IPS-15b (cell line): ENCODE measurements at regions not wholly inside any gene's neighbourhood (a gene's known extent, or its start where the extent isn't known, plus 50 kb on each side); places are given as distances from the start of the nearest gene placed in this dataset.

ENCODE experiments used
- H3K27me3 ChIP-seq: one replicate; pipeline ENCODE4 v1.6.1; 2013; ENCODE audit warnings: low read length; ENCODE audit not compliant: control insufficient read depth, insufficient read depth
- H3K36me3 ChIP-seq: one replicate; pipeline ENCODE4 v1.6.1; 2013; ENCODE audit warnings: low read length; ENCODE audit not compliant: control insufficient read depth, insufficient read depth
- H3K4me1 ChIP-seq: one replicate; pipeline ENCODE4 v1.6.1; 2013; ENCODE audit warnings: mild to moderate bottlenecking, low read length; ENCODE audit not compliant: control insufficient read depth, insufficient read depth
- H3K4me3 ChIP-seq: one replicate; pipeline ENCODE4 v1.5.1; 2013; ENCODE audit warnings: low read depth, low read length
- H3K9ac ChIP-seq: one replicate; pipeline ENCODE4 v1.6.1; 2013; ENCODE audit warnings: low read depth, mild to moderate bottlenecking, low read length
- H3K9me3 ChIP-seq: one replicate; pipeline ENCODE4 v1.6.1; 2013; ENCODE audit warnings: mild to moderate bottlenecking, low read length; ENCODE audit not compliant: control insufficient read depth, insufficient read depth

GRCh38 chr16:66161269-66161668 is 205.2 kb upstream of the CDH5 start:
- Histone ChIP-seq H3K27me3 (no peaks in the 10 kb centered on the region), H3K36me3 (no peaks in the 10 kb centered on the region), H3K4me1 (no peaks in the 10 kb centered on the region), H3K4me3 (no peak overlapping the region), H3K9me3 (no peaks in the 10 kb centered on the region), H3K9ac (no peak overlapping the region)

- Histone ChIP-seq H3K4me3 (no peak overlapping the region), H3K9ac (no peak overlapping the region), H3K9me3 (no peaks in the 10 kb centered on the region), H3K36me3 (no peaks in the 10 kb centered on the region), H3K27me3 (no peaks in the 10 kb centered on the region), H3K4me1 (no peaks in the 10 kb centered on the region)
These were observed 206.5 kb upstream of the CDH5 start for GRCh38 chr16:66159987-66160386.

DNA sequence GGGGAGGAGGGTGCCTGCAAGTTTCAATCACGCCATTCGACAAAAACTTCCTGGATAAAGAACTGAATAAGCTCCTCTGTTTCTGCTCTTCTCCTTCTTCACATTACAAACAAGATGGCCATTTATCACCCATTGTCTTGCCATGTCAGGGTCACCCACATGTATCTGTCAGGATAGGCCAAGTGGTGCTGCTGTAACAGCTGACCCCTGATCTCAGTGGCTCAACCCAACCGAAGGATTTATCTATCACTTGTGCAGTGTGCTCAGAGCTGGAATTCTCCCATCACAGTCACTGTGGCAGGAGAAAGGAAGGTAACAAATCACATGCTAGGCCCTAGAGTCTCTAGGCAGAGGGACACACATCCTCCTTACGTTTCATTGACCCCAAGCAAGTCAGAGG is 210.0 kb upstream of the CDH5 start:
- no peaks in the 10 kb centered on the region for H3K4me1 ChIP-seq
- no peaks in the 10 kb centered on the region for H3K9me3 ChIP-seq
- H3K4me3 ChIP-seq, result no peak overlapping the region
- no peaks in the 10 kb centered on the region for H3K36me3 ChIP-seq
- no peak overlapping the region for H3K9ac ChIP-seq
- H3K27me3 ChIP-seq, result no peaks in the 10 kb centered on the region

- no peaks in the 10 kb centered on the region for H3K9me3 ChIP-seq
- H3K9ac ChIP-seq, result no peak overlapping the region
- no peaks in the 10 kb centered on the region for H3K4me1 ChIP-seq
- H3K4me3 ChIP-seq, result no peak overlapping the region
- H3K36me3 ChIP-seq, result no peaks in the 10 kb centered on the region
- no peaks in the 10 kb centered on the region for H3K27me3 ChIP-seq
These were observed 210.6 kb upstream of the CDH5 start for GRCh38 chr16:66155933-66156332.

DNA sequence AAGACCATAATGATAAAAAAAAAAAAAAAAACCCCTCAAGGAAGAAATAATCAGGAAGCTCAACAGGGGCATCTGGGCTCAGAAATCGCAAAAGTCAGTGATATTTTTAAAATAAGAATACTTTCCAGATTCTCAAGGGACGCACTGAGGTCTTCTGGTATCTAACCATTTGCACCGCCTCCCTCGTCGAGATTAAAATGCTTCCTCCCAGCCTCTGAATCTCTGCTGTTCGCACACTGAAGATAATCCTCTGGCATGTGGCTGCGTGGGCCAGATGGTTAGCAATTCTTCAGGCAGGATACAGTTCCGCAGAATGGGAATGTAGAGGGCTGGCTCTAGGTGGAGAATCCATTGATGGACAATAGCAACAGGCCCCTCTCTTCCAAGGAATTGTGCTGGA is 211.7 kb upstream of the CDH5 start:
- no peaks in the 10 kb centered on the region for H3K4me1 ChIP-seq
- H3K9ac ChIP-seq, result no peak overlapping the region
- no peaks in the 10 kb centered on the region for H3K9me3 ChIP-seq
- H3K36me3 ChIP-seq, result no peaks in the 10 kb centered on the region
- H3K27me3 ChIP-seq, result no peaks in the 10 kb centered on the region
- H3K4me3 ChIP-seq, result no peak overlapping the region

- H3K9ac ChIP-seq, result no peak overlapping the region
- H3K9me3 ChIP-seq, result no peaks in the 10 kb centered on the region
- H3K4me1 ChIP-seq, result no peaks in the 10 kb centered on the region
- H3K36me3 ChIP-seq, result no peaks in the 10 kb centered on the region
- no peak overlapping the region for H3K4me3 ChIP-seq
- no peaks in the 10 kb centered on the region for H3K27me3 ChIP-seq
These were observed 213.6 kb upstream of the CDH5 start for GRCh38 chr16:66152823-66153393.

DNA sequence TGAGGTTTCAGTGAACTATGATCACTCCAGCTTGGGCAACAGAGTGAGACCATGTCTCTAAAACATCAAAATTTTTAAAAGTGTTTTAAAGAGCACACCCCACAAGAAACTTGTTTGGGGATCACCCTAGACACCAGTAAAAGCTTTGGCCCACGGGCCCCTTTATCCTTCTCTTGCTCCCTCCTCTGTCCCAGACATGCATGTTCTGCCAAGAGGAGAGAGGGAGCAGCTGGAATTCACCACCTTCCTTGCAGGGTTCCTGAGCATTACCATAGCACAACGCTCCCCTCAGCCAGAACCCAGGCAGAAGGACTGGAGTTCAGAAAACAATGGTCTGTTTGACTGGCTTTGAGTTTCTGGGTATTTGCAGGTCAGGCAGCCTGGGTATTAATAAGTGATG is 214.3 kb upstream of the CDH5 start:
- no peaks in the 10 kb centered on the region for H3K9me3 ChIP-seq
- H3K36me3 ChIP-seq, result no peaks in the 10 kb centered on the region
- no peak overlapping the region for H3K4me3 ChIP-seq
- no peaks in the 10 kb centered on the region for H3K4me1 ChIP-seq
- no peaks in the 10 kb centered on the region for H3K27me3 ChIP-seq
- no peak overlapping the region for H3K9ac ChIP-seq

DNA sequence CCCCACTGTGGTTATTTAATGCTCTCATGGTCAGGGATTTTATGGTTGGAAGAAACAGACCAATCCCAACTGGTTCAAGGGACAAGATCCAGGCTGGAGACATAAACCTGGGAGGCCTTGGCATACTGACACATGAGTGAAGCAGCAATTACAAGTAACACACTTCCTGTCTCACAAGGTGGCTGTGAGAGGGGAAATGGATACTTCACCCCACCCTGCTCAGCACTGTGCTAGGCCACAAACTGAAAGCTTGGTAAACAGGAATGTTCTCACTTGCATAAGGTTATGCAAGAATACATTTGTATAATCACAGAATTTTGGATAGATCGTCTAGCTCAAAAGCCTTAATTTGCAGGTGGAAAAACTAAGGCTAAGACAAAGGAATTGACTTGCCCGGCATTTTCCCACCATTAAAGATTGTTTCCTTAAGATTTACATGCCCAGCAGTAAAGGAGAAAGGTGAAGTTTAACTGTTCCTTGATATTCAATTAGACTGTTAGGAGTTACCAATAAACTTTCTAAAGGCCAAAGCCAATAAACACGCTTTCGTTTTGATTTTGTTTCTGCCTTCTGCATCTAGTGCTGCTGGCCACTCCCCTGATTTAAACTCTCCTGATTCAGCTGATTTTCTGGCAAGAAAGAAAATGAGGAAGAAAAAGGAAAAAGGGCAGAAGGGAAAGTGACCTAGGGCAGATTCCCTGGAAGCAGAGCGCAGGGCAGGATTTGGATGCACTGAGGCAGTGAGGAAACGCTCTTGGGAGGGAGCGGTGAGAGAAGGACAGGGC is 215.6 kb upstream of the CDH5 start:
- no peaks in the 10 kb centered on the region for H3K9me3 ChIP-seq
- no peaks in the 10 kb centered on the region for H3K27me3 ChIP-seq
- no peak overlapping the region for H3K4me3 ChIP-seq
- H3K9ac ChIP-seq, result no peak overlapping the region
- H3K36me3 ChIP-seq, result no peaks in the 10 kb centered on the region
- no peaks in the 10 kb centered on the region for H3K4me1 ChIP-seq

DNA sequence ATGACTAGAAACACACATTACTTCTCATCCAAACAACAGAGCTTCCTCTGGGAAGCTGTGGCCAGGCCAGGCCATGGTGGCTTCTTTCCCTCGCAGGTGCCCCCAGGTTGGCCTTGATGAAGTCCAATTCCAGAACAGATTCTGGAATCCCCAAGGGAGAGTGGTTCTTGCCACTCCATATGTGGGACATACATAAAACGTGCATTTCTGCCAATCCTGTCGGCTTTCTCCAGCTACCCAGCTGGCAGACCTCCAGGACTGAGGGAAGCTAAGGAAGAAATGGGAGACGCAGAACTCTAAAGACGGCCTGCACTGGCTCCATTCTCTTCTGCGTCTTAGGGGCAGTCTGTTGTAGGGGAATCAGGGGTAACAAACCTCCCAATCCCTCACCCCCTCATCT is 219.2 kb upstream of the CDH5 start:
- no peaks in the 10 kb centered on the region for H3K36me3 ChIP-seq
- no peaks in the 10 kb centered on the region for H3K4me1 ChIP-seq
- no peak overlapping the region for H3K4me3 ChIP-seq
- H3K27me3 ChIP-seq, result no peaks in the 10 kb centered on the region
- no peak overlapping the region for H3K9ac ChIP-seq
- H3K9me3 ChIP-seq, result no peaks in the 10 kb centered on the region

DNA sequence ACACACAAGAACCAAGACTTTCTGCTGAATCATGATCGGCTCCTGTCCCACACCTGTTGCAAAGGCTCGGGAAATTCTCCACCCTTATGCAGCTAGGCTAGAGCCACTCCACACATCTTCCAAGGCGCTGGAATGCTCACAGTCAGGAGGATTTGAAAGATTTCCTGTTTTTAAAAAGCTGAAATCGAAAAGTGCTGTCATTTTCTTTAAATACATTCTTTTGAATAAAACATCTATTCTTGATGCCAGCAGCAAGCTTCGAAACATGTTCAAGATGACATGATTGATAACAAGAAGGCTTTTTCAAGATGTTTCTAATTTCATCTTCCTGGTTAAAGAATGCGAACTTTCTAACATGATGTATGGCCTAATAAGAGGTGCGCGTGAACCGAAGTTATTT is 219.7 kb upstream of the CDH5 start:
- no peak overlapping the region for H3K4me3 ChIP-seq
- H3K9me3 ChIP-seq, result no peaks in the 10 kb centered on the region
- no peaks in the 10 kb centered on the region for H3K36me3 ChIP-seq
- H3K27me3 ChIP-seq, result no peaks in the 10 kb centered on the region
- no peaks in the 10 kb centered on the region for H3K4me1 ChIP-seq
- no peak overlapping the region for H3K9ac ChIP-seq

- H3K27me3 ChIP-seq, result no peaks in the 10 kb centered on the region
- no peaks in the 10 kb centered on the region for H3K36me3 ChIP-seq
- H3K9me3 ChIP-seq, result no peaks in the 10 kb centered on the region
- no peak overlapping the region for H3K4me3 ChIP-seq
- H3K4me1 ChIP-seq, result no peaks in the 10 kb centered on the region
- H3K9ac ChIP-seq, result no peak overlapping the region
These were observed 221.8 kb upstream of the CDH5 start for GRCh38 chr16:66144641-66145040.

DNA sequence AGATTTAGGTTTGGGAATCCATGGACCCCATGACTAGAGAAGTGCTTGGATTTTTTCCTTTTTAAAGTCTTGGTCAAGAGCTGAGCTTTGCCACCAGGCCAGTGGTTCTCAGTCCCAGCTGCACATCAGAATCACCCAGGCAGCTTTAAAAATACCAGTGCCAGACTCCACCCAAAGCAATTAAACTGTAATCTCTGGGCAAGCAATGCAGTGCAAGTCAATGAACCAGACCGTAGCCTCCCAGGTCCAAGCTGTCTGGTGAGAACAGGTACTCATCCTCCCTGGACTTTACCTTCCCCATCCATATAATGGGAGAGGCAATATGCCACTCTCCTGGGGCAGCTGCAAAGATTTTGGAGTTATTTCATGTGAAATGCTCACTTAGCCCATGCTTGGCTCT is 223.1 kb upstream of the CDH5 start:
- Histone ChIP-seq H3K27me3 (no peaks in the 10 kb centered on the region), H3K4me3 (no peak overlapping the region), H3K9ac (no peak overlapping the region), H3K9me3 (no peaks in the 10 kb centered on the region), H3K36me3 (no peaks in the 10 kb centered on the region), H3K4me1 (no peaks in the 10 kb centered on the region)
